H54 (cell line): ENCODE measurements at regions not wholly inside any gene's neighbourhood (a gene's known extent, or its start where the extent isn't known, plus 50 kb on each side); places are given as distances from the start of the nearest gene placed in this dataset.
A peak's percentile ranks its signal among the peaks of the same experiment; 100 is the strongest.

ENCODE experiments used
- DNase-seq: peaks from one replicate; pipeline ENCODE4 v3.0.0; 2011; ENCODE audit warnings: low spot score, mixed read lengths; ENCODE audit not compliant: insufficient read length
- FAIRE-seq: peaks from 3 replicates; lab custom pipeline; 2011; peaks lifted over from hg19 to GRCh38; lab: Jason Lieb, UNC
- POLR2A ChIP-seq: IDR thresholded peaks from 2 replicates; pipeline ENCODE4 v1.6.1; 2011; ENCODE audit warnings: low read depth, mild to moderate bottlenecking, low read length

DNA sequence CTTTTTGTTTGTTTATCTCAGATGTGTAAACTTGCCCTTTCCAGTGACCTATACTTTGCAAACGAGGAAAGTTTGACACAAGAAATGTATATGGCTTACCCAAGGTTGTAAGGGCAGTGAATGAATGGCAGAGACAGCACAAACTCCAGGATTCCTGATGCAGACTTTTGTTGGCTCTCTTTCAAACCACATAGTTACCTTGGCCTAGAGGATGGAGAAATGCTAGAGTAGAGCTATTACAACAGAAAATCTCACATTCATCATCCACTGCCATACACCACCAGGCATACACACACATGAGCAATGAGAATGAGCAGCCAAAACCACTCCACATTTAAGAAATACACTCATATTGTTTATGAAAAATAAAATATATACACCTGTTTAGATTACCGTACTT, 387.0 kb downstream of the TLR4 start:
- no peak for TF ChIP-seq POLR2A
- no peak for DNase-seq
- FAIRE-seq = no peak

DNA sequence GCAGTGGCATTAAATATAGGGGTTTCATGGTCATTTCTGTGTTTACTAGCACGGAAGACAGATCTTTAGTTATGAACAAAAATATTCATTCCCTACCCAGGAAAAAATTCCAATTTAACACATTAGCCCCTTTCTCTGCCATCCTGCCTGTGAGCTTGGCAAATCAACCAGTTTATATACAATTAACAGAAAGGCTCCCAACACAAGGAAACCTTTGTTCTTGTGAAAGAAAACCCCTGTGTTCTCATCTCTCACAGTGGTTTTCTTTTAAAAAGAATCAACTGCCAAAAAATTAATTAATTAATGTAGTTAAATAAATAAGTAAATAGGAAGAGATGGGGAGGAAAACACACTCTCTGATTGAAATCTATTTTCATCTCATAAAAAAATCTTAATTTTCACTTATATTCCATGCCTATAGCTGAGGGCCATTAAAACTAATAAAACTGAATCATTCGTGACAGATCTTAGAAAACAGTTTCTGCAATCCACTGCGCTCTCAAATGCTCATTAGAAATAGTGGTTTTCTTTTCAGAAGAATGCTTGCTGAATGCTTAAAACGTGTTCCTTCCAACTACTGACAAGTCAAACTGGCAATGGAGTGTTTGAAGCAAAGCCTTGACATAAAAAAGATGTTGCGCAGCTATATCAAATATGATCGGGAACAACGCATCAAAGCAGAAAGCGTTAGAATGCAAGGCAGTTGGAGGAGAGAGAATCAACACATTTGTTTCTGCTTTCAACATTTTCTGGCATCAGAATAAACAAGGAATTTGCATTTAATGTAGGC, 387.7 kb downstream of the TLR4 start:
- no peak for TF ChIP-seq POLR2A
- no peak for DNase-seq
- FAIRE-seq = no peak

DNA sequence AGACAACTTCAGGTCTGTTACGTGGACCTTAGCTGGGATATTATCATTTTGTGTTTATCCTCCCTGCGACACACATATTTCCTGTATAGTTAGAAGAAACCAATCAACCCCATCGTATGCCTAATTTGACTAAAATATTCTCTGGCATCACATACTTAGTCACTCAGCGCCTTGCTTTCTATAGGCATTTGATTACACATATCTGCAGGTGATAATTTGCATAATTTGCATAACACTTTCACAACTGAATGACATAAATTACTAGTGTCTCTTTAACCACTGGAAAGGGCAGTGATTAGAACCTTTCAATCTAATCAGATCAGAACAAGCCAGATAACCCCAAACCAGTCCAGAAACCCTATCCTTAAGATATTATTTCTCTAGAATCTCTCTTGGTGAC, 390.2 kb downstream of the TLR4 start:
- no peak for TF ChIP-seq POLR2A
- FAIRE-seq = no peak

DNA sequence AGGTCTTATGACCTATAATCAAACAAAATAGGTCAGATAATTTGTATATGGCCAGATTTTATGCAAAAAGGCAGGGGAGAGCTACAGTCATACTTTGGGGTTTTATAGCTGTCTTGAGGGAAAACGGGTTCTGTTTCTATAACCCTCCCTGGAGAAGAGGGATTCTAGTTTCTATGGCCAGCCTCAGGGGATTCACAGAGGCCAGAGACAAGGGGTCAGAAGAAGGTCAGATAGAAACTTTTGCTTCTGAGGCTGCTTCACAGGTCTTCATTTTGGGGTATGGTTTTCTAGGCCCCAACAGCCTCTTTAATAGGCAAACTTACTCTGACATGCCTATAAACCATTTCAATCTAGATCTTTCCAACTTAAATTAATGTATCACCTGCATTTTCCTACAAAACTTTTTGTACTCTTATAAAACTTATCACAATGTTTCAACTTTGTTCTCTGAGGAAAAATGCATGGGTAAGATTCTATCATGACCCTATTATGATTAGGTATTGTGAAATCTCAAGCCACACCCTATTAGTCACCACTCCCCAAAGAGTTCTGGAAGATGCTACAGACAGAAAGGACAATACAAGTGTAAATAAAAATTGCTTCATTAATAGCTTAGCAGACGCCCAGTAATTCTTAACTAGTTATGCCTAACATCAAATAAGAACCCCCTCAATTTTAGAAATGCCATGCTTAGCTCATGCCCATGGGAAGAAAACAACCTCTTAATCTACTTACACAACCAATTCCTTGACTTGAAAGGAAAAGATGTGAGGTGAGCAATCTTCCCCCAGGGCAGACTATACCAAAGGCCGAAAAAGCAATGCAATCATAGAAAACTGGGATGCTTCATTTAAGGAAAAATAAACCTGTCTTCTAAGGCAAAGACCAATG, 396.6 kb downstream of the TLR4 start:
- no peak for FAIRE-seq

More for the DNA sequence above, 390.2 kb downstream of the TLR4 start:
- DNase-seq = no peak

GRCh38 chr9:118104363-118104762, 400.2 kb downstream of the TLR4 start:
- no peak for DNase-seq
- no peak for TF ChIP-seq POLR2A
- FAIRE-seq = no peak

More for the DNA sequence above, 396.6 kb downstream of the TLR4 start:
- no peak for DNase-seq
- TF ChIP-seq POLR2A = no peak

- FAIRE-seq (peak; percentile 72), DNase-seq (no peak)
- TF ChIP-seq POLR2A = no peak
Observed at GRCh38 chr9:118108971-118109370, 404.8 kb downstream of the TLR4 start.

DNA sequence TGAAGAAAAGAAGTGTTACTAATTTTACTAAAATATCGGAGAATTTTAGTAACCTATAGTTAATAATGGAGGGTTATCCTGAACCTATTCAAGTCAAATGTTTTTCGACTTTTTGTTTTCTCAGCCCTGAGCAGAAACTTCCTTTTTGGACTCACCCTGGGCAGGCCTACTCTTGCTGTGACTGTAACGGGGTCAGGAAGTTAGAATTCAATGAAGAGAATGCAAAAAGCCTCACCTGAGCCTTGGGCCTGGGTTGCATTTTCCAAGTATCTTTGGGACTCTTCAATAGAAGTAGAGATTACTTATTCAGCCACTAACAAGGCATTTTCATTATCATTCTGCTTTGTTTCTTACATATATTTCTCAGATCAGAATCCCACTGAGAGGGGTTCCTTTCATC, 405.3 kb downstream of the TLR4 start:
- FAIRE-seq (no peak), DNase-seq (no peak)
- no peak for TF ChIP-seq POLR2A

- DNase-seq (no peak), FAIRE-seq (no peak)
- TF ChIP-seq POLR2A = no peak
Observed at GRCh38 chr9:118121361-118121760, 417.2 kb downstream of the TLR4 start.

DNA sequence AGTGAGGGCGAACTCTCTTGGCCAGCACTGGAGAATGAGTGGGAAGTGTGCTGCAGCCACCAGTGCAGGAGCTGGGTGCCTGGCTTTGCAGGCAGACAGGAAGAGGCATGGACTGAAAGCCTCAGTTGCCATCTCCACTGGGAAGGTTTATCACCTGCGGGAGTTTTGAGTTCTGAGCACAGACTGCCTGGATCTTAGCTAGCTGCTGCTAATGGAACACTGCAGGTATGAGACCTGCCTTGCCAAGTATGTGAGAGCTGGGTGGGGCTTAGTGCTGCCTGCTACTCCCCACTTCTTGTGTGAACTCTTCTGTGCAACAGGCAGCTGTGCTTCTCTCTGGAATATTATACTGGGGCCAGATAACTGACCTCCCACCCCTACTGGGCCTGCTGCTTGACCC, 424.1 kb downstream of the TLR4 start:
- TF ChIP-seq POLR2A = no peak
- DNase-seq = no peak
- no peak for FAIRE-seq

DNA sequence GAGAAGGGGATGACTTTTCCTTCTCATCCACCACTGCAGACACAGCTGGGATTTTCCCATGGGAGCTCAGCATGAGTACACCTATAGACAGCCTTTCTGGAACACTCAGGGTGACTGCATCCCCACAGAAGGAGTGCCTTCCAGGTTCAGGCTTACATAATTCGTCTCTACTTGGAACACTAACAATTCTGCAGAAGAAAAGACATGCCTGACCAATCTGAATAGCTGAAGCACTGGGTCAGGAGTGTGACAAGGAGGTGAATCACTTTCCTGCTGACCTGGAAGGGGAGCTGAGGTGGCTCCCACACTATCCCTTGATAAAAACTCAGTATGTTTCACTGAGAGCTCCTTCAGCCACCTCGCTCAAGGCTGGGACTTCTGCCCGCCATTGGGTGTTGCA, 425.3 kb downstream of the TLR4 start:
- FAIRE-seq (peak; percentile 72), DNase-seq (no peak)
- no peak for TF ChIP-seq POLR2A

GRCh38 chr9:118148990-118149389, 444.8 kb downstream of the TLR4 start:
- no peak for FAIRE-seq
- TF ChIP-seq POLR2A = no peak

DNA sequence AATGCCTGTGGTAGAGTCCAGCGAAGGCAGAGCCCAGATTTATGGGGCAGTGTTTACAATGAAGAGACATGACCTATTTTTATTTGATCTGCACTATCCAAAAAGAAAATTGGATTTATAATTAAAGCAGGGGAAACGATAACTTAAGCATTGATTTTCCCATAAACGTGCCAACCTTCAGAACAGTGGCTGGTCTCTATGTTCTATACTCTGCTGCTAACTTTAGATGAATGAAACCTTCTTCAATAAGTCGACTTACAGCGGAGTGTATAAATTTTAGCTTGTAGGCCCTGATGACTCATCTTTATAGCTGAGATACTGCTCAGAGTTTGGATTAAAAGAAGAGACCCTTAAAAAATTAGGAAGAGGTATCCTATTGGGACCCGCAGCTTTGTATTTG, 452.6 kb downstream of the TLR4 start:
- DNase-seq (no peak), FAIRE-seq (no peak)

More at GRCh38 chr9:118148990-118149389, 444.8 kb downstream of the TLR4 start:
- DNase-seq = no peak

DNA sequence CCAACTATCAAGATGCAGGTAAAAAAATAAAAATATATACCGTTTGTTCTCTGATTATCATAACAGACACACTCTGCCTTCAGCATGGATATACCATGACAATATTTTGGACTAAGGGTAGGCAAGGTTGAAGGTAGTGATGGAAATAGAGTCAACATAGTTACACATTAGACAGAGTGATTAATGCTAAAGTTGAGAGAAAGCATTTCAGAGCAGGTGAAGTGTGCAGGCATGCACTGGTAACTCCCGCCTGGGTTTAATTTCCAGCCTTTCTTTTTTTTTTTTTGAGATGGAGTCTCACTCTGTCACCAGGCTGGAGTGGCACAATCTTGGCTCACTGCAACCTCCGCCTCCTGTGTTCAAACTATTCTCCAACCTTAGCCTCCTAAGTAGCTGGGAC, 458.5 kb downstream of the TLR4 start:
- DNase-seq = no peak
- FAIRE-seq = peak; percentile 43
- no peak for TF ChIP-seq POLR2A

More for the DNA sequence above, 452.6 kb downstream of the TLR4 start:
- TF ChIP-seq POLR2A = no peak

GRCh38 chr9:118163751-118164150, 459.5 kb downstream of the TLR4 start:
- no peak for TF ChIP-seq POLR2A
- DNase-seq (no peak), FAIRE-seq (peak; percentile 60)

- TF ChIP-seq POLR2A = no peak
- no peak for FAIRE-seq
Observed at GRCh38 chr9:118165451-118165850, 461.2 kb downstream of the TLR4 start.

More at GRCh38 chr9:118165451-118165850, 461.2 kb downstream of the TLR4 start:
- no peak for DNase-seq
